ENCODE measurements at regions not wholly inside any gene's neighbourhood (a gene's known extent, or its start where the extent isn't known, plus 50 kb on each side); places are given as distances from the start of the nearest gene placed in this dataset.

DNA sequence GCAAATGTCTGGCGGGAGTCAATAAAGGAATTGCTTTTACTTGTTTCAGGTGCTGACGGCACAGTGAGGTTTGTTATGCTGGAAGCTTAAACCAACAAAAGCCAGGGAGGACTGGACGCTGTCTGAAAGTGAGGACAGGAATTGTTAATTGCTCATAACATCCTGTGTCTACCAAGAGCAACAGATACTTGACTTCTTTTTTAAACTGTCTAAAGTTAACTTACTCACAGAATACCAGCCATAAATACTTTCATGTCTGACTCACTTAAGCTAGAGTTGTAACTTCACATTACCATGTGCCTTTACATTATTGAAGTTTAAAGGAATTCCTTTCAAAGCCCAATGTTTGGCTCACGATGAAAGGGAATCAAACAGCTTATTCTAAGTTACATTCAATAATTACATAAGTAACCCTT, 252.7 kb upstream of the SHH start:
- Histone ChIP-seq H3K27me3 (no peaks in the 10 kb centered on the region), H3K4me1 (no peaks in the 10 kb centered on the region), H3K4me3 (no peak overlapping the region), H3K36me3 (no peaks in the 10 kb centered on the region), H3K9me3 (no peaks in the 10 kb centered on the region), H3K27ac (no peak overlapping the region)
- intact Hi-C loops (cut with DNase I; ENCODE audit: low total_unique reads): no loop called here
- ATAC-seq (no peak), DNase-seq (no peak)
- TF ChIP-seq, protein P1, sequence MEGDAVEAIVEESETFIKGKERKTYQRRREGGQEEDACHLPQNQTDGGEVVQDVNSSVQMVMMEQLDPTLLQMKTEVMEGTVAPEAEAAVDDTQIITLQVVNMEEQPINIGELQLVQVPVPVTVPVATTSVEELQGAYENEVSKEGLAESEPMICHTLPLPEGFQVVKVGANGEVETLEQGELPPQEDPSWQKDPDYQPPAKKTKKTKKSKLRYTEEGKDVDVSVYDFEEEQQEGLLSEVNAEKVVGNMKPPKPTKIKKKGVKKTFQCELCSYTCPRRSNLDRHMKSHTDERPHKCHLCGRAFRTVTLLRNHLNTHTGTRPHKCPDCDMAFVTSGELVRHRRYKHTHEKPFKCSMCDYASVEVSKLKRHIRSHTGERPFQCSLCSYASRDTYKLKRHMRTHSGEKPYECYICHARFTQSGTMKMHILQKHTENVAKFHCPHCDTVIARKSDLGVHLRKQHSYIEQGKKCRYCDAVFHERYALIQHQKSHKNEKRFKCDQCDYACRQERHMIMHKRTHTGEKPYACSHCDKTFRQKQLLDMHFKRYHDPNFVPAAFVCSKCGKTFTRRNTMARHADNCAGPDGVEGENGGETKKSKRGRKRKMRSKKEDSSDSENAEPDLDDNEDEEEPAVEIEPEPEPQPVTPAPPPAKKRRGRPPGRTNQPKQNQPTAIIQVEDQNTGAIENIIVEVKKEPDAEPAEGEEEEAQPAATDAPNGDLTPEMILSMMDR (IDR thresholded peaks at IDR 0.05 in 4 of 5, conservative IDR thresholded peaks at IDR 0.05 in 1 of 5): no peak
- no peak for TF ChIP-seq POLR2A (IDR thresholded peaks at IDR 0.05)
- in situ Hi-C loops (cut with MboI; ENCODE audit: low sequenced_read_pairs in 4 of 4): no loop called here

DNA sequence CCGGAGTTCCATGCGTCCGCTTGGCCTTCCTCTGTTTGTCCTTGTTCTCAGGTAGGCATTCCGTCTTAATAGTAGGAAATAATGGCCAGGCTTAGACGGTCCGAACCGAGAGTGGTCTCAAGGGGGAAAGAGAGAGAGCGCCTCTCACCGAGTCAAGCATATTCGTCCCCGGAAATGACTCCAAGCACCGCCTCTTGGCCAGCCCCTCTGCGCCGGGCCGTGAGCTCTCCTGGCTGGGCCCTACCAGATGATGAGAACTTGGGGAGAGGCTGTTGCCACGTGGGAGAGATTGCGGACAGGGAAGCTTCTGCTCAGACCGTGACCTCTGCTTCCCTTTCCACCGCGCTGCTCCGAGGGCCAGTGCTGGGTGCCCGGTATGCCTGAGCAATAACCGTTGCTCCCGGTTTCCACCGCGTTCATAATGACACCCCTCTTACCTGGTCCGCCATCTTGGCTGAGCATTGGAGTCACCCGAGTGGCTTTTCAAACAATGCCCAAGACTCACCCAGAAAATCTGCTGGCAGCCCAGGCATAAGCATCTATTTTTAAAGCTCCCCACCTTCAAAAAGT, 251.1 kb upstream of the SHH start:
- H3K4me3 ChIP-seq: no peak overlapping the region
- no peak overlapping the region for H3K27ac ChIP-seq
- DNase-seq (no peak), ATAC-seq (no peak)
- H3K4me1 ChIP-seq: no peaks in the 10 kb centered on the region
- in situ Hi-C loops (cut with MboI; ENCODE audit: low sequenced_read_pairs in 4 of 4) (no loop called here), intact Hi-C loops (cut with DNase I; ENCODE audit: low total_unique reads) (no loop called here)
- no peaks in the 10 kb centered on the region for H3K9me3 ChIP-seq
- TF ChIP-seq, protein P1 (IDR thresholded peaks at IDR 0.05 in 4 of 5, conservative IDR thresholded peaks at IDR 0.05 in 1 of 5): no peak
- no peak for TF ChIP-seq POLR2A (IDR thresholded peaks at IDR 0.05)
- H3K27me3 ChIP-seq: no peaks in the 10 kb centered on the region
- H3K36me3 ChIP-seq: no peaks in the 10 kb centered on the region

DNA sequence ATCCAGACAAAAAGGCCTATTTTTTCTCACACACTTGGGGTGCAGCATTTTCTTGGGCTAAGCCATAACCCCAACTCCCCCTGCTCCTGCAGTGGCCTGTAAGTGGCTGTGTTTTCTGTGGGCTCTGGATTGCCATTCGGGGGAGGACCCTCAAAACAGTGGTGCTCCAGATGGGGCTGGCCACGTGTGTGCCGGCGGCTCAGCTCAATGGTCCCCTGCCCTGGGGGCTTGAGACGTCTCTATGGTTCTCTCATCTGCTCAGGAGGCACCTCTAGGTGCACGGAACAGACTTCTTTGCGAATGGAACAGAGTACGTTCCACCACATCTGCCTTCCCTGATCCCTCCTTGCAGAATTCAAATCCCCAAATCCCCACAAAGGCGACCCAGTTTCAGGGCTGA, 250.0 kb upstream of the SHH start:
- ATAC-seq (no peak), DNase-seq (no peak)
- intact Hi-C loops (cut with DNase I; ENCODE audit: low total_unique reads): no loop called here
- TF ChIP-seq POLR2A (IDR thresholded peaks at IDR 0.05): no peak
- TF ChIP-seq, protein P1 (IDR thresholded peaks at IDR 0.05 in 4 of 5, conservative IDR thresholded peaks at IDR 0.05 in 1 of 5): no peak
- Histone ChIP-seq H3K9me3 (no peaks in the 10 kb centered on the region), H3K27me3 (no peaks in the 10 kb centered on the region), H3K36me3 (no peaks in the 10 kb centered on the region), H3K4me3 (no peak overlapping the region), H3K4me1 (no peaks in the 10 kb centered on the region), H3K27ac (no peak overlapping the region)
- in situ Hi-C loops (cut with MboI; ENCODE audit: low sequenced_read_pairs in 4 of 4): no loop called here

DNA sequence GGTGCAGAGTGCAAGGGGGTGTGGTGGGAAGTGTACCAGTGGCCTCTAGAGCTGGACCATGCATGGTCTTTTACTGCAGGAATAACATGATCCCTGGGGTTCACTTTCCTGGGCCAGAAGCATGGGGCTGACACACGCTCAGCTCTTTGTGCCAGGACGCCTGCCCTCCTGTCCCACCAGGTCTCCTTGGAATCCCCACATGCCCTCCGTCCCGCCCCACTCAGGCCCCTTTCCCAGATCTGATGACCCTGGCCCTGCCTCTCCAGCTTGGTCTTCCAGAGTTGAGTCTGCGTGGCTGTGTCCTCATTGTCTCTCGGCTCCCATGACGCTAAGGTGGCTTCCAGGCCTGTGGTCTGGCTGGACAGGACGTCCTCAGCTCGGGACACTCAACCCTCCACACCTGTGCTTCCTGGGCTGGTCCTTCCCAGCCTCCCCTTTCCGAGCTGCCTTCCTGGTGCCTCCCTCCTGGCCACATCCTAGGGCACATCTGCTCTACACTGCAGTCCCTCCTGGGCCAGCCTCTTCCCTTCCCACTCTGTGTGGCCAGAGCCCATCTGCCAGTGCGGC, 249.5 kb upstream of the SHH start:
- TF ChIP-seq, protein P1 (IDR thresholded peaks at IDR 0.05 in 4 of 5, conservative IDR thresholded peaks at IDR 0.05 in 1 of 5): no peak
- no peak for TF ChIP-seq POLR2A (IDR thresholded peaks at IDR 0.05)
- Histone ChIP-seq H3K4me3 (no peak overlapping the region), H3K27me3 (no peaks in the 10 kb centered on the region), H3K36me3 (no peaks in the 10 kb centered on the region), H3K4me1 (no peaks in the 10 kb centered on the region), H3K27ac (no peak overlapping the region), H3K9me3 (no peaks in the 10 kb centered on the region)
- DNase-seq (no peak), ATAC-seq (no peak)
- intact Hi-C loops (cut with DNase I; ENCODE audit: low total_unique reads): no loop called here
- in situ Hi-C loops (cut with MboI; ENCODE audit: low sequenced_read_pairs in 4 of 4): no loop called here

DNA sequence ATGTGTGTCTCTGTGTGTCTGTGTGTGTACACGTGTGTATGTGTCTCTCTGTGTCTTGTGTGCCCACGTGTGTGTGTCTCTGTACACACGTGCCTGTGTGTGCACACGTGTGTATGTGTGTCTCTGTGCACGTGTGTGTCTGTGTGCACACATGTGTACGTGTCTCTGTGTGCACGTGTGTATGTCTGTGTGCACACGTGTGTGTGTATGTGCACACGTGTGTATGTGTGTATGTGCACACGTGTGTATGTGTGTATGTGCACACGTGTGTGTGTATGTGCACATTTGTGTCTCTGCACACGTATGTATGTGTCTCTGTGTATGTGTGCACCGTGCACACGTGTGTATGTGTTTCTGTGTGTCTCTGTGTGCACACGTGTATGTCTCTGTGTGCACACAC, 248.7 kb upstream of the SHH start:
- intact Hi-C loops (cut with DNase I; ENCODE audit: low total_unique reads) (no loop called here), in situ Hi-C loops (cut with MboI; ENCODE audit: low sequenced_read_pairs in 4 of 4) (no loop called here)
- no peak for TF ChIP-seq POLR2A (IDR thresholded peaks at IDR 0.05)
- no peaks in the 10 kb centered on the region for H3K9me3 ChIP-seq
- H3K36me3 ChIP-seq: no peaks in the 10 kb centered on the region
- no peak overlapping the region for H3K27ac ChIP-seq
- no peak for DNase-seq
- H3K27me3 ChIP-seq: no peaks in the 10 kb centered on the region
- no peak overlapping the region for H3K4me3 ChIP-seq
- ATAC-seq: no peak
- H3K4me1 ChIP-seq: no peaks in the 10 kb centered on the region

Measured in gastrocnemius medialis (tissue), 4 donors.